K562 (cell line): ENCODE measurements at regions not wholly inside any gene's neighbourhood (a gene's known extent, or its start where the extent isn't known, plus 50 kb on each side); places are given as distances from the start of the nearest gene placed in this dataset.

Source experiments
- ATAC-seq: fragments of 200-7000 bp; cut with Tn5 transposase; 3 replicates; pipeline ENCODE4 v1.9.1; 2020; ENCODE audit warnings: moderate library complexity
- BruUV-seq: library from RNA; stranded (reverse); fragments of 400-500 nt; replicated peaks from 2 replicates; lab custom pipeline; 2021; lab: Mats Ljungman, UMichigan
- CTCF ChIA-PET: fragments of 300-600 bp; formaldehyde crosslinking; extraction: SDS; loops from one replicate; lab custom pipeline; 2021; ENCODE audit warnings: low intra/inter-chr PET ratio; lab: Yijun Ruan, JAX
- POLR2A ChIA-PET: fragments of 300-600, 350-650 bp; sonication (Branson Sonifier 250); formaldehyde crosslinking; extraction: SDS; loops from one replicate; lab custom pipeline; 2021; ENCODE audit warnings: antibody characterized with exemption, inconsistent platforms; lab: Yijun Ruan, JAX
- DNase-seq, 4 experiments: peaks; one replicate each; pipeline versions ENCODE4 v3.0.0 to v3.0.0-alpha.2; 2011 to 2018; ENCODE audit warnings: low spot score in 3 of 4, mixed read lengths in 3 of 4; ENCODE audit errors: extremely low read depth in 1 of 4
- FAIRE-seq: peaks from 2 replicates; lab custom pipeline; 2011; peaks lifted over from hg19 to GRCh38; lab: Jason Lieb, UNC
- H2AFZ ChIP-seq: 2 replicates; pipeline ENCODE4 v1.6.0; 2011; ENCODE audit warnings: low read depth, low read length, control low read depth, inconsistent platforms
- H3K27ac ChIP-seq: fragments of 200-600 bp; 3 replicates; pipeline ENCODE4 v1.8.0; 2011; ENCODE audit warnings: low read depth, mild to moderate bottlenecking, control low read depth, inconsistent platforms, low read length, moderate library complexity, mixed read lengths; ENCODE audit errors: extremely low read depth
- H3K27me3 ChIP-seq, 2 experiments: fragments of 300-600 bp in 1 of 2; 2 replicates in 1 of 2; 3 replicates in 1 of 2; pipeline versions ENCODE4 v1.6.0 to v1.8.0; 2011; ENCODE audit warnings: inconsistent platforms in 2 of 2, low read length in 2 of 2, mild to moderate bottlenecking in 1 of 2, mixed read lengths in 1 of 2, moderate library complexity in 1 of 2; ENCODE audit not compliant: control insufficient read depth in 2 of 2, insufficient read depth in 2 of 2
- H3K36me3 ChIP-seq: fragments of 300-600 bp; 3 replicates; pipeline ENCODE4 v1.8.0; 2011; ENCODE audit warnings: mild to moderate bottlenecking, low read length, inconsistent platforms; ENCODE audit not compliant: control insufficient read depth, insufficient read depth
- H3K4me1 ChIP-seq, 2 experiments: fragments of 200-600 bp in 1 of 2; replicated peaks in 1 of 2; 2 replicates in 1 of 2; 3 replicates in 1 of 2; pipeline versions ENCODE4 v1.5.1 to v1.8.0; 2011; ENCODE audit warnings: inconsistent platforms in 2 of 2, low read length in 2 of 2, mild to moderate bottlenecking in 1 of 2, mixed read lengths in 1 of 2, moderate library complexity in 1 of 2; ENCODE audit not compliant: control insufficient read depth in 2 of 2, insufficient read depth in 2 of 2
- H3K4me2 ChIP-seq: 2 replicates; pipeline ENCODE4 v1.6.1; 2011; ENCODE audit warnings: low read length, control low read depth, inconsistent platforms, mixed read lengths; ENCODE audit not compliant: insufficient read depth
- H3K4me3 ChIP-seq: fragments of 200-600 bp; sonication (generic), shearing (Covaris generic); 2 replicates; pipeline ENCODE4 v1.5.1; 2016; ENCODE audit warnings: control low read depth, inconsistent platforms
- H3K79me2 ChIP-seq: fragments of 200-600 bp; 3 replicates; pipeline ENCODE4 v1.8.0; 2011; ENCODE audit warnings: low read length, inconsistent platforms; ENCODE audit not compliant: control insufficient read depth, insufficient read depth
- H3K9ac ChIP-seq, 2 experiments: 2 replicates each; pipeline versions ENCODE4 v1.6.0 to v1.6.1; 2011; ENCODE audit warnings: low read depth in 2 of 2, low read length in 2 of 2, control low read depth in 1 of 2, inconsistent platforms in 1 of 2, mild to moderate bottlenecking in 1 of 2, mixed read lengths in 1 of 2; ENCODE audit not compliant: insufficient read depth in 1 of 2
- H3K9me1 ChIP-seq: one replicate; pipeline ENCODE4 v1.6.0; 2011; ENCODE audit warnings: inconsistent platforms, mild to moderate bottlenecking, low read length, moderate library complexity; ENCODE audit not compliant: control insufficient read depth, insufficient read depth
- H3K9me3 ChIP-seq: replicated peaks from 2 replicates; pipeline ENCODE4 v1.5.1; 2011; ENCODE audit warnings: low read depth, low read length, inconsistent platforms; ENCODE audit not compliant: control insufficient read depth, insufficient read depth
- H4K20me1 ChIP-seq: replicated peaks from 2 replicates; pipeline ENCODE4 v1.6.1; 2011; ENCODE audit warnings: low read length, inconsistent platforms, mixed read lengths; ENCODE audit not compliant: control insufficient read depth, insufficient read depth
- DEAF1 ChIP-seq: fragments of 450-650 bp; formaldehyde crosslinking; IDR thresholded peaks from 2 replicates; pipeline ENCODE4 v1.4.0; 2020; ENCODE audit warnings: mild to moderate bottlenecking, moderate library complexity
- SMARCA4 ChIP-seq: fragments of 450-650 bp; IDR thresholded peaks from 2 replicates; pipeline ENCODE4 v1.6.1; 2016
- USF2 ChIP-seq: sonication (generic); formaldehyde crosslinking; IDR thresholded peaks from 2 replicates; pipeline ENCODE4 v1.5.0; 2020; ENCODE audit warnings: missing genetic modification reagents
- ZBTB9 ChIP-seq: fragments of 450-650 bp; formaldehyde crosslinking; IDR thresholded peaks from 2 replicates; pipeline ENCODE4 v1.4.0; 2020; ENCODE audit warnings: mild to moderate bottlenecking, moderate library complexity
- ZKSCAN1 ChIP-seq: fragments of 150-350 bp; IDR thresholded peaks from 2 replicates; pipeline ENCODE4 v1.6.1; 2016; ENCODE audit warnings: low read depth, low read length
- ZNF133 ChIP-seq: fragments of 250-450 bp; sonication (Bioruptor Pico); IDR thresholded peaks from 2 replicates; pipeline ENCODE4 v1.4.0; 2020; ENCODE audit warnings: mild to moderate bottlenecking
- ZNF347 ChIP-seq: fragments of 450-650 bp; formaldehyde crosslinking; IDR thresholded peaks from 2 replicates; pipeline ENCODE4 v1.4.0; 2020; ENCODE audit warnings: low read depth, mild to moderate bottlenecking, moderate library complexity
- ZNF398 ChIP-seq: fragments of 250-450 bp; sonication (Bioruptor Pico); IDR thresholded peaks from 2 replicates; pipeline ENCODE4 v1.8.0; 2021; ENCODE audit warnings: moderate library complexity, mild to moderate bottlenecking, inconsistent platforms
- ZNF512 ChIP-seq: IDR thresholded peaks from 2 replicates; pipeline ENCODE4 v1.6.1; 2016; ENCODE audit warnings: missing genetic modification characterization, missing compliant biosample characterization
- WGBS: fragments of 100-300 bp; shearing (Covaris generic); methylation state at CpG from one replicate; pipeline ENCODE4 v1.1.6; 2016; ENCODE audit warnings: low coverage, mixed read lengths; ENCODE audit not compliant: insufficient coverage; ENCODE audit errors: missing lambda C conversion rate; 5-methylcytosine and 5-hydroxymethylcytosine counted together
- in situ Hi-C: fragments of 300-500 bp; cut with MboI; formaldehyde crosslinking; loops from 4 replicates; pipeline ENCODE4 v1.15.0; 2018; ENCODE audit warnings: inconsistent platforms, mixed read lengths
- intact Hi-C: fragments of 100-400 bp; cut with micrococcal nuclease; formaldehyde crosslinking; loops from 2 replicates; pipeline ENCODE4 v1.14.2; 2022

GRCh38 chr17:71713846-71714245, 407.0 kb upstream of the SOX9 start:
- Histone ChIP-seq H3K27me3 (no peaks in the 10 kb centered on the region), H3K4me3 (no peak overlapping the region), H3K79me2 (no peaks in the 10 kb centered on the region), H3K4me1 (no peaks in the 10 kb centered on the region), H3K36me3 (no peaks in the 10 kb centered on the region), H3K27ac (no peak overlapping the region), H3K9me1 (no peaks in the 10 kb centered on the region), H4K20me1 (no peaks in the 10 kb centered on the region), H2AFZ (no peak overlapping the region), H3K9me3 (no peaks in the 10 kb centered on the region), H3K9ac (no peak overlapping the region), H3K4me2 (no peak overlapping the region)
- WGBS, result 5% methylated on average over 3 of the region's 3 CpGs
- ChIA-PET POLR2A (no interaction called here), CTCF (no interaction called here)
- BruUV-seq, result no TSS peak
- intact Hi-C loops (no loop called here), in situ Hi-C loops (no loop called here)
- DNase-seq (no peak), FAIRE-seq (no peak), ATAC-seq (no peak)
- TF ChIP-seq ZBTB9 (CRISPR knock-in tag) (no peak), ZNF133 (CRISPR knock-in tag) (no peak)

GRCh38 chr17:71724339-71724738, 396.5 kb upstream of the SOX9 start:
- no peaks in the 10 kb centered on the region for H3K27me3 ChIP-seq
- H3K9ac ChIP-seq, result no peak overlapping the region
- CTCF ChIA-PET, result no interaction called here
- ATAC-seq (no peak), DNase-seq (no peak), FAIRE-seq (no peak)
- no peak overlapping the region for H2AFZ ChIP-seq
- no peaks in the 10 kb centered on the region for H3K9me3 ChIP-seq
- no peaks in the 10 kb centered on the region for H3K4me1 ChIP-seq
- no peaks in the 10 kb centered on the region for H3K79me2 ChIP-seq
- in situ Hi-C loops, result no loop called here
- BruUV-seq, result no TSS peak
- no peaks in the 10 kb centered on the region for H3K36me3 ChIP-seq
- 0% methylated on average over 2 of the region's 2 CpGs for WGBS
- intact Hi-C loops, result no loop called here
- H4K20me1 ChIP-seq, result no peaks in the 10 kb centered on the region
- no peak overlapping the region for H3K4me3 ChIP-seq
- no peak overlapping the region for H3K27ac ChIP-seq
- H3K9me1 ChIP-seq, result no peaks in the 10 kb centered on the region
- POLR2A ChIA-PET, result no interaction called here
- H3K4me2 ChIP-seq, result no peak overlapping the region
- TF ChIP-seq ZNF347 (CRISPR knock-in tag) (no peak), ZKSCAN1 (no peak), SMARCA4 (no peak), ZNF512 (tag) (no peak), ZNF398 (CRISPR knock-in tag) (no peak), DEAF1 (CRISPR knock-in tag) (no peak), USF2 (CRISPR knock-in tag) (no peak)
